ENCODE measurements at regions not wholly inside any gene's neighbourhood (a gene's known extent, or its start where the extent isn't known, plus 50 kb on each side); places are given as distances from the start of the nearest gene placed in this dataset.
A peak's percentile ranks its signal among the peaks of the same experiment; 100 is the strongest.
"Not testable (repeated sequence)": the region's sequence is repeated elsewhere in the genome, so short reads cannot be mapped to it uniquely, and the experiment has no call there.

- H3K9ac ChIP-seq (ENCODE audit: extremely low read depth, low read length, poor library complexity, severe bottlenecking): peak overlapping the region; percentile 29
- no peaks in the 10 kb centered on the region for H3K9me3 ChIP-seq (ENCODE audit: control insufficient read depth, low read length)
- H3K36me3 Mint-ChIP-seq (ENCODE audit: low read depth): no peaks in the 10 kb centered on the region
- no peaks in the 10 kb centered on the region for H3K36me3 ChIP-seq (ENCODE audit: control insufficient read depth, insufficient read depth, low read length)
- peaks cover 11% of the 10 kb centered on the region for H3K27me3 ChIP-seq (ENCODE audit: control insufficient read depth, insufficient read depth, low read length, poor library complexity, severe bottlenecking)
- H3K4me1 Mint-ChIP-seq: peaks cover 20% of the 10 kb centered on the region
- H3K4me1 ChIP-seq (ENCODE audit: control insufficient read depth, insufficient read depth, low read length): no peaks in the 10 kb centered on the region
- H3K4me3 ChIP-seq (ENCODE audit: low read length): peak overlapping the region; percentile 86
- TF ChIP-seq, protein P1, sequence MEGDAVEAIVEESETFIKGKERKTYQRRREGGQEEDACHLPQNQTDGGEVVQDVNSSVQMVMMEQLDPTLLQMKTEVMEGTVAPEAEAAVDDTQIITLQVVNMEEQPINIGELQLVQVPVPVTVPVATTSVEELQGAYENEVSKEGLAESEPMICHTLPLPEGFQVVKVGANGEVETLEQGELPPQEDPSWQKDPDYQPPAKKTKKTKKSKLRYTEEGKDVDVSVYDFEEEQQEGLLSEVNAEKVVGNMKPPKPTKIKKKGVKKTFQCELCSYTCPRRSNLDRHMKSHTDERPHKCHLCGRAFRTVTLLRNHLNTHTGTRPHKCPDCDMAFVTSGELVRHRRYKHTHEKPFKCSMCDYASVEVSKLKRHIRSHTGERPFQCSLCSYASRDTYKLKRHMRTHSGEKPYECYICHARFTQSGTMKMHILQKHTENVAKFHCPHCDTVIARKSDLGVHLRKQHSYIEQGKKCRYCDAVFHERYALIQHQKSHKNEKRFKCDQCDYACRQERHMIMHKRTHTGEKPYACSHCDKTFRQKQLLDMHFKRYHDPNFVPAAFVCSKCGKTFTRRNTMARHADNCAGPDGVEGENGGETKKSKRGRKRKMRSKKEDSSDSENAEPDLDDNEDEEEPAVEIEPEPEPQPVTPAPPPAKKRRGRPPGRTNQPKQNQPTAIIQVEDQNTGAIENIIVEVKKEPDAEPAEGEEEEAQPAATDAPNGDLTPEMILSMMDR (conservative IDR thresholded peaks at IDR 0.05): peak; percentile 34
- peak overlapping the region; percentile 85 for H3K27ac Mint-ChIP-seq
- H3K27ac ChIP-seq (ENCODE audit: low read depth, low read length): no peak overlapping the region
- DNase-seq: peak; percentile 93
- H3K4me3 Mint-ChIP-seq: peak overlapping the region; percentile 76
- H3K27me3 Mint-ChIP-seq (ENCODE audit: insufficient read depth): peaks cover 23% of the 10 kb centered on the region
- 3 to 6% methylated on average over 12 to 23 of the region's 23 CpGs for WGBS, 2 experiments (ENCODE audit: insufficient coverage in 1 of 2, insufficient read length in 1 of 2)
- peaks cover 2% of the 10 kb centered on the region for H3K9me3 Mint-ChIP-seq
Observed at GRCh38 chr6:27553123-27553904, 80.4 kb upstream of the ZNF184 start.

DNA sequence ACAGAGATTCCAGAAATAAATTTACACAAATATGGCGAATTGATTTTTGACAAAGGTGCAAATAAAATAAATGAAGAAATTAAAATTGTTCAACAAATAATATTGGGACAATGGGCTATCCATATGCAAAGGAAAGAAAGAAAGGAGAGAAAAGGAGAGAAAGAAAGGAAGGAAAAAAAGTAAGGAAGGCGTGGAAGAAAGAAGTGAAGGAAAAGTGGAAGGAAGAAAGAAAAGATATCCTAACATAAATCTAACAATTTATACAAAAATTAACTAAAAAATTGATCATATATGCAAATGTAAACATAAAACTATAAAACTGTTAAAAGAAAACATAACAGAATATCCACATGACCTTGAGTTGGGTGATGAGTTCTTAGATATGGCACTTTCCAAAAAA, 78.7 kb upstream of the ZNF184 start:
- Histone ChIP-seq H3K4me3 (ENCODE audit: low read length) (peak overlapping the region; percentile 86), H3K9me3 (ENCODE audit: control insufficient read depth, low read length) (no peaks in the 10 kb centered on the region), H3K4me1 (ENCODE audit: control insufficient read depth, insufficient read depth, low read length) (no peaks in the 10 kb centered on the region), H3K36me3 (ENCODE audit: control insufficient read depth, insufficient read depth, low read length) (no peaks in the 10 kb centered on the region), H3K9ac (ENCODE audit: extremely low read depth, low read length, poor library complexity, severe bottlenecking) (no peak overlapping the region), H3K27ac (ENCODE audit: low read depth, low read length) (no peak overlapping the region), H3K27me3 (ENCODE audit: control insufficient read depth, insufficient read depth, low read length, poor library complexity, severe bottlenecking) (no peaks in the 10 kb centered on the region)
- Mint-ChIP-seq H3K27me3 (ENCODE audit: insufficient read depth) (peaks cover 12% of the 10 kb centered on the region), H3K9me3 (no peaks in the 10 kb centered on the region), H3K36me3 (ENCODE audit: low read depth) (no peaks in the 10 kb centered on the region), H3K4me1 (peaks cover 20% of the 10 kb centered on the region), H3K4me3 (peak overlapping the region; percentile 76), H3K27ac (no peak overlapping the region)
- TF ChIP-seq, protein P1 (conservative IDR thresholded peaks at IDR 0.05): no peak
- 90% methylated on average over 2 of the region's 2 CpGs; no CpG with 5 or more reads in 1 of the 2 experiments for WGBS, 2 experiments (ENCODE audit: insufficient coverage in 1 of 2, insufficient read length in 1 of 2)
- no peak for DNase-seq

DNA sequence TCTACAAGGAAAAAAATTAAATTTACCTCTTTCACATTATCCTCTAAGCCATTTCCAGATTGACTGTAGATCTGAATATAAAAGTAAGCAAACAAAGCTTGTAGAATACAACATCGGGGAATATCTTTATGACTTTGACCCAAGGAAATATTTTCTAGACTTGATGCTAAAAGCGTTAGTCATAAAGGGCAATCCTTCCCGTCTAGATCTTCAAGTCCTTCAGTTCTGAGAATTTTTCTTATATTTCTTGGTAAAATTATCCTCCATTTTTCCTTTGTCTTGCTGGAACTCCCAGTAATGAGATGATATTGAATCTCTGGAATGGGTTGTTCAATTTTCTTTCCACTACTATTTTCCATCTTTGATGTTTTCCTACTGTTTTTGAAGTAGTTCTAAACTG, 77.8 kb upstream of the ZNF184 start:
- Histone ChIP-seq H3K9me3 (ENCODE audit: control insufficient read depth, low read length) (no peaks in the 10 kb centered on the region), H3K4me1 (ENCODE audit: control insufficient read depth, insufficient read depth, low read length) (no peaks in the 10 kb centered on the region), H3K27me3 (ENCODE audit: control insufficient read depth, insufficient read depth, low read length, poor library complexity, severe bottlenecking) (no peaks in the 10 kb centered on the region), H3K27ac (ENCODE audit: low read depth, low read length) (no peak overlapping the region), H3K4me3 (ENCODE audit: low read length) (no peak overlapping the region), H3K36me3 (ENCODE audit: control insufficient read depth, insufficient read depth, low read length) (no peaks in the 10 kb centered on the region), H3K9ac (ENCODE audit: extremely low read depth, low read length, poor library complexity, severe bottlenecking) (no peak overlapping the region)
- WGBS, 2 experiments (ENCODE audit: insufficient coverage in 1 of 2, insufficient read length in 1 of 2): 91 to 94% methylated on average over 2 to 3 of the region's 3 CpGs
- peaks cover 10% of the 10 kb centered on the region for H3K27me3 Mint-ChIP-seq (ENCODE audit: insufficient read depth)
- no peaks in the 10 kb centered on the region for H3K36me3 Mint-ChIP-seq (ENCODE audit: low read depth)
- peaks cover 14% of the 10 kb centered on the region for H3K4me1 Mint-ChIP-seq
- no peak overlapping the region for H3K27ac Mint-ChIP-seq
- TF ChIP-seq, protein P1 (conservative IDR thresholded peaks at IDR 0.05): no peak
- H3K4me3 Mint-ChIP-seq: no peak overlapping the region
- H3K9me3 Mint-ChIP-seq: no peaks in the 10 kb centered on the region
- no peak for DNase-seq

DNA sequence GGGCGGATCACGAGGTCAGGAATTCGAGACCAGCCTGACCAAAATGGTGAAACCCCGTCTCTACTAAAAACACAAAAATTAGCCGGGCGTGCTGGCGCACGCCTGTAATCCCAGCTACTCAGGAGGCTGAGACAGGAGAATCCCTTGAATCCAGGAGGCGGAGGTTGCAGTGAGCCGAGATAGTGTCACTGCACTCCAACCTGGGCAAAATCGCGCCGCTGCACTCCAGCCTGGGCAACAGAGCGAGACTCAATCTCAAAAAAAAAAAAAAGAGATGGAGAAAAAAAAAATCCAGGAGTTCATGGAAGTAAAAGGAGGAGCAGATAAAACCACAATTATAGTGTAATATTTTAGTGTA, 76.3 kb upstream of the ZNF184 start:
- Mint-ChIP-seq H3K4me1 (peaks cover 14% of the 10 kb centered on the region), H3K4me3 (peak overlapping the region; percentile 80)
- not testable (repeated sequence) for H3K27ac ChIP-seq (ENCODE audit: low read depth, low read length); H3K36me3 Mint-ChIP-seq (ENCODE audit: low read depth); H3K27me3 Mint-ChIP-seq (ENCODE audit: insufficient read depth); H3K4me3 ChIP-seq (ENCODE audit: low read length); H3K4me1 ChIP-seq (ENCODE audit: control insufficient read depth, insufficient read depth, low read length); DNase-seq; H3K9ac ChIP-seq (ENCODE audit: extremely low read depth, low read length, poor library complexity, severe bottlenecking); H3K27ac Mint-ChIP-seq; H3K27me3 ChIP-seq (ENCODE audit: control insufficient read depth, insufficient read depth, low read length, poor library complexity, severe bottlenecking); H3K9me3 ChIP-seq (ENCODE audit: control insufficient read depth, low read length); H3K9me3 Mint-ChIP-seq; H3K36me3 ChIP-seq (ENCODE audit: control insufficient read depth, insufficient read depth, low read length)
- 93 to 96% methylated on average over 4 to 14 of the region's 14 CpGs for WGBS, 2 experiments (ENCODE audit: insufficient coverage in 1 of 2, insufficient read length in 1 of 2)

Data from endodermal cell (in vitro differentiated cells).